LHCN-M2 (cell line): ENCODE measurements at regions not wholly inside any gene's neighbourhood (a gene's known extent, or its start where the extent isn't known, plus 50 kb on each side); places are given as distances from the start of the nearest gene placed in this dataset.
"Not testable (repeated sequence)": the region's sequence is repeated elsewhere in the genome, so short reads cannot be mapped to it uniquely, and the experiment has no call there.

Source experiments
- DNase-seq: peaks from one replicate; pipeline ENCODE4 v3.0.0-alpha.2; 2012; ENCODE audit warnings: low read depth

DNA sequence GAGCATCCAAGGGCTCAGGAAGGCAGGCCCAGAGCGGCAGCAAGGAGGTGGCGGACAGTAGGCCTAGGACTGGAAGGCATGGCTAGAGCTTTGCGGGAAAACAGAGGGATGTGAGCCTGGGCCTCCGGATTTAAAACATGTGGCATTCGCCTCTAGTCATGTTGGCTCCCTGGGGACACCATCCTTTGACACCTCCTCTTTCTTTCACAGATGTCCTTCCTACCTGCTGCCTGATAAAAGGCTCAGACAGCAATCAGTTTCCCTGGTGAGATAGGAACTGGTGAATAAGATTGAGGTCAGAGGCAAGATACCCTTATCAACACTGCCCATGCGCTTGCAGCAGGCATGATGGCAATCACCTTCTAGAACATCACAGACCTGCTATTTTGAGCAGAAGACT is 277.6 kb downstream of the SIPA1L2 start:
- no peak for DNase-seq

DNA sequence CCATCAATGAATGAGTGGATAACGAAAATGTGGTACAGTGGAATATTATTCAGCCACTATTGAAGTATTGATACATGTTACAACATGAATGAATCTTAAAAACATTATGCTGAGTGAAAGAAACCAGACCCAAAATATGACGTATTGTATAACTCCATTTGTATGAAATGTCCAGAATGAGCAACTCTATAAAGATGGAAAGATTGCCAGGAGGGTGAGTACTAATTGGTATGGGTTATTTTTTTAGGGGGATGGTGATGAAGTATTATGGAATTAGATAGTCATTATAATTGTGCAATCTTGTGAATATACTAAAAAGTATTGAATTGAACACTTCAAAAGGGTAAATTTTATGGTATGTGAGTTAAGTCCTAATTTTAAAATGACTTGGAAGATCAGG is 278.6 kb downstream of the SIPA1L2 start:
- no peak for DNase-seq

DNA sequence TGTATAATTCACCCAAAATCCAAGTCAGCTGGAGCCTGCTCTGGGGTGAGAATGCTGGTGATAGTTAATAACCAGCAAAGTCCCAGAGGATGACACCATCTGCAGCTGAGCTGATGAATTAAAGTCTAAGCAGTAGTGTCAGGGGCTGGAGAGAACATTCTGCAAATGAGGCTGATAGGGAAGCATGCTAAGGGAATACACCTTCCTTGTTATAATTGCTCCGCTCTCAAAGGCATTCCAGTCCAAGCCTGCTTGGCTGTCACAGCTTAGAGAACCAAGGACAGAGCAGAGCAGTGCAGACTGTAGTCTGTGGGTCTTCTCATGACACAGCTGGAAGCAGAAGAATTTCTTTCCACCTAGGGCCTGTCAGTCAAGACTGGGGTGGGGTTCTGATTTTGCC is 283.1 kb downstream of the SIPA1L2 start:
- no peak for DNase-seq

DNA sequence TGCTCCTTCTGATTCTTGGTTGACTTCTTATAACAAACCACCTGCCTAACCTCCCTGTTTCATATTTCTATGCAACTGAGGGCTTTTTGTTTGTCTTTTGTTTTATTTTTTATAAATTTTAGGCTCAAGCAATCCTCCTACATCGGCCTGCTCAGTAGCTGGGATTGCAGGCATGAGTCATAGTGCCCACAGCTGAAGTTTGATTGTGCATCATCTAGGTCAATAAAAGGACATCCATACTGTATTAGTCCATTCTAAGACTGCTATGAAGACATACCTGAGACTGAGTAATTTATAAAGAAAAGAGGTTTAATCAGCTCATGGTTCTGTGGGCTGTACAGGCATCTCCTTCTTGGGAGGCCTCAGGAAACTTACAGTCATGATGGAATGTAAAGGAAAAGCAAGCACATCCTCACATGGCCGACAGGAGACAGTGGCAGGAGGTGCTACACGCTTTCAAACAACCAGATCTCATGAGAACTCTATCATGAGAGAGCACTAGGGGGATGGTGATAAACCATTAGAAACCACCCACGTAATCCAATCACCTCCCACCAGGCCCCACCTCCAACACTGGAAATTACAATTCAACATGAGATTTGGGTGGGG is 285.0 kb downstream of the SIPA1L2 start:
- peak; percentile 44 for DNase-seq

DNA sequence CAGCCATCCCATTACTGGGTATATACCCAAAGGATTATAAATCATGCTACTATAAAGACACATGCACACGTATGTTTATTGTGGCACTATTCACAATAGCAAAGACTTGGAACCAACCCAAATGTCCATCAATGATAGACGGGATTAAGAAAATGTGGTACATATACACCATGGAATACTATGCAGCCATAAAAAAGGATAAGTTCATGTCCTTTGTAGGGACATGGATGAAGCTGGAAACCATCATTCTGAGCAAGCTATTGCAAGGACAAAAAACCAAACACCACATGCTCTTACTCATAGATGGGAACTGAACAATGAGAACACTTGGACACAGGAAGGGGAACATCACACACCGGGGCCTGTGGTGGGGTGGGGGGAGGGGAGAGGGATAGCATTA is 285.7 kb downstream of the SIPA1L2 start:
- not testable (repeated sequence) for DNase-seq

DNA sequence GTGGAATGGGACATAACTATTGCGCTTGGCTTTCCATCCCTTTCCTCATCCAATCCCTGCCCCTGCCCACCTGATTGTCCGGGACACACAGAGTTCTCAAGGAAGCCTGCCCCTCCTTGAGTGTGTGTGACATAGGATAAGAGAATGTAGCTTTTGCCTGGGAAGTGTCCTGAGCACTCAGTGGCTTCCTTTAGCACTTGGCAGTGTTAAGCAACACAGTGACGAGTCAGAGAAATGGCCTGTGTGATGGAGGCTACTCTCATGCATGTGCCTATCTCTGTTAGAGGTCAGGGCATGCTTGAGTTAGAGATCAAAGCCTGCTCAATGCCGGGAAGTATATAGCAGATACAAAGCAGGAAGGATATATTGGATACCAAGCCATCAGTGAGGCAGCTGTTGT is 289.5 kb downstream of the SIPA1L2 start:
- peak; percentile 17 for DNase-seq

DNA sequence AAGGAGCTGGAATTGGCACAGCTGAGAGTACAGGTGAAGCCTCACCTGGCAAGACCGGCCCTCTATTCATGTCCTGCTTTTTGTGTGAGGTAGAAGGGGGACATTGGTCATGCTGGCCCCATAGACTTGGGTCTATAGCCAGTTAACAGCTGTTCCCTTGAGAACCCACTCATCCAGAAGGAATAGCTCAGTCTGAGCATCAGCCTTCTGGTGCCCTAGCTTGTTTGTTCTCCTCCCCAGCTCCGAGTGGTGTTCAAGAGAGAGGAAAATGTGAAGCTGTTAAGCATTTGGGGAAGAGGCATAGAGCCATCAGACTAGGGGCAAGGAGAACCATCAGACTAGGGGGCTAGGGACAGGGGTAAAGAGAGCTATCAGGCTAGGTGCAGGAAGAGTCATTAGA is 290.9 kb downstream of the SIPA1L2 start:
- no peak for DNase-seq

DNA sequence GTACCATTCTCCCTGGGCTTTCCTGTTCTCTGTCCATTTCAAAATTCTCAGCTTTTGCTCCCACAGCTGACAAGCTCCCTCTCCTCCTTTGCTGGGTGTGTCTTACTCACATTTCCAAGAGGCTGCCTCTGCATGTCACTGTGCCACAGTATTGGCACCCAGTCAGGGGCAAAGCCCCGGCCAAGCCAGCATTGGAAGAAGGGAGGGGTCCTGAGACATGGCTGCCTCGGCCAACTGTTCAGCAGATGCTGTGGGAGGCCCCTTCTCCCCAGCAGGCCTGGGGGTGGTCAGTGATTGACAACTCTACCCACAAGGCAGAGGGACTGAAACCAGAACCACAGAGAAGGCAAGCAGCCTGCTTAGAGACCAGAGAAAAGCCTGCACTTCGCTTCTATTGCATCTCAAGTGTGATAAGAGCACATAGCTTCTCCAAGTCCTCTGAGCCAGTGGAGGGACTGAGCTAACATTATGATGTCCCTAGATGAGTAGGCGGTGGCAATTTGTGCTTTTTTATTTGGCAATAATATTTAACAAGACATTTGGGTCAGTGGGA is 294.1 kb downstream of the SIPA1L2 start:
- no peak for DNase-seq

DNA sequence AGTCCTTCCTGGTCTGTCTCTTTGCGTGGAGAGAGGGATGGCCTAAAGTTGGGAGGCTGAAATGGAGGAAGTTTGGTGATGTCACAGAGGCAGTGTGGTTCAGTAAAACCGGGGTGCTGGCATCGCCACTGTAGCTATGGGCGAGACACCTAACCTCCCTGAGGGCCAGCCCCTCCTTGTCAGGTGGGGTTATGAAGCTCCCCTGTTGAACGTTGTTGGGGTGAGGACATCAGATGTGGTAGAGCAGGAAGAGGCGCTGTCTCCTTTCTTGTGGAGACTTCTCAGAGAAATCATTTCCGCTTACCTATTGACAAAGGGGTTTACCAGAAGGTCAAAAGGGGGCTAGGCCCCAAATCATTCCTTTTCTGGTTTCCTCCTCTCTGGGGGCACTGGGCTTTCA is 294.7 kb downstream of the SIPA1L2 start:
- DNase-seq: no peak

DNA sequence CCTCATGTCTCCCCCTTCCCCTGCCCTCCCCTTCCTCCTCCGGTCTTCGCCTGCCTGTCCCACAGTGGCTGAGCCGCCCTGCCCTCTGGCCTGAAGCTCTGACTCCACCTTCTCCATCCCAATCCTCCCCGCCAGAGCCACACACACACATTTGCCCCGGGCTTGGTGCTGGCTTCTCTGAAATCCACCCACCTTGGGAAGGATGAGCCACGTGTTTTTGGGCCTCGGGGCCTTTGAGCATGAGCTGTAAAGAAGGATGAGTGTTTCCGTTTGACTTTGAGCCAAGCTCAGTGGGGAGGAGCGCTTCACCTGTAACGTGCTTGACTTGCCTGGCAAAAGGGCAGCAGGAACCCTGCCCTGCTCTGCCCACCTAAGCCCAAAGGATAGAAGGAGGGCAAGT is 295.1 kb downstream of the SIPA1L2 start:
- no peak for DNase-seq

DNA sequence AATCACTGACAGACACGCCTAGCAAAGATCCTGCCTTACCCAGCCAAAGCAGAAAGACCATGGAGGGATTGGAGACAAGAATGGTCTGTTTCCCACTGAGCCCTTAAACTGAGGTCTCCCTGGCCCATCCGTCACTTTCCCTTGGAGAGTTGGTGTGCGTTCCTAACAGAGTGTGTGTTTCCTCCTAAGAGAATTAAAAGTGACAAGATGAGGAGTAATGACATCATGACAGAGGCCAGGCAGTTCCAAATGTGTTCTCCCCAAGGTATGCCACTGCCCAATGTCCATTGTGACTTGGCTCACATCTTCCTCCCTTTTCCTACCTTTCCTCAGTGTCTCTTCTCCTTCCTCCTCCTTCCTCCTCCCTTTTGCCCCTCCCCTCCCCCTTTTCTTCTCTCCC is 295.7 kb downstream of the SIPA1L2 start:
- DNase-seq: no peak

DNA sequence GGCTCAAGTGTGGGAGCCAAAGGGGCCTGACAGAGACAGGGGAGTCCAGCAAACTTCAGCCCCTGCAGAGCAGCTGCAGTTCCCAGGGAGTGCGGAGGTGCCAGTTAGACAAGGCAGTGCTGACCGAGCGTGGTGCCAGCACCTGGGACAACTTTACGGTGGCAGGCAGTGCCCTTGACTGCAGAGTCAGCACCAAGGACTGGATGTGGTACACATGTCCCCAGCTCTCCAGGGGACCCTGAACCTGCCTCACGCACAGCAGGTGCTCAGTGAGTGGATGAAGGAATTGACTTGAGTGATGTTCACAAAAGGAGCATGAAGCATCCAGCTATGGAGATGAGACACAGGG is 296.5 kb downstream of the SIPA1L2 start:
- DNase-seq: no peak

DNA sequence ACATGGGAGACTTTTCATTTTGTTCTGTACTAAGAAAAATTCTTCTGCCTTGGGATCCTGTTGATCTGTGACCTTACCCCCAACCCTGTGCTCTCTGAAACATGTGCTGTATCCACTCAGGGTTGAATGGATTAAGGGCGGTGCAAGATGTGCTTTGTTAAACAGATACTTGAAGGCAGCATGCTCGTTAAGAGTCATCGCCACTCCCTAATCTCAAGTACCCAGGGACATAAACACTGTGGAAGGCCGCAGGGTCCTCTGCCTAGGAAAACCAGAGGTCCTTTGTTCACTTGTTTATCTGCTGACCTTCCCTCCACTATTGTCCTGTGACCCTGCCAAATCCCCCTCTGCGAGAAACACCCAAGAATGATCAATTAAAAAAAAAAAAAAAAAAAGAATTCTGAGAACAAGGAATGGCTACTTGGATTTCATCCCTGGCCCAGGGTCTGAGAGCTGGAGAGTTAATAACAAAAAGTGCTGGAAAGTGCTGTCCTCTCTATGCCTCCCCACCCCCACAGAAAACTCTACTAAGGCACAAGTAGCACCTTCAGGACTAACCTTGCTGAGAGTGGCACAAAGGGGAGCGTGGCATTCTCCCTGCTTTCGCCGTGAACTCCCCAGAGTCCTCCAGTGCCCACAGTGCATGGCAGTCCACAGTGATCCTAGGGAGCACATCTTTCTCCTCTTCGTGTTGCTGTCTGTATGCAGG is 297.1 kb downstream of the SIPA1L2 start:
- DNase-seq: not testable (repeated sequence)

DNA sequence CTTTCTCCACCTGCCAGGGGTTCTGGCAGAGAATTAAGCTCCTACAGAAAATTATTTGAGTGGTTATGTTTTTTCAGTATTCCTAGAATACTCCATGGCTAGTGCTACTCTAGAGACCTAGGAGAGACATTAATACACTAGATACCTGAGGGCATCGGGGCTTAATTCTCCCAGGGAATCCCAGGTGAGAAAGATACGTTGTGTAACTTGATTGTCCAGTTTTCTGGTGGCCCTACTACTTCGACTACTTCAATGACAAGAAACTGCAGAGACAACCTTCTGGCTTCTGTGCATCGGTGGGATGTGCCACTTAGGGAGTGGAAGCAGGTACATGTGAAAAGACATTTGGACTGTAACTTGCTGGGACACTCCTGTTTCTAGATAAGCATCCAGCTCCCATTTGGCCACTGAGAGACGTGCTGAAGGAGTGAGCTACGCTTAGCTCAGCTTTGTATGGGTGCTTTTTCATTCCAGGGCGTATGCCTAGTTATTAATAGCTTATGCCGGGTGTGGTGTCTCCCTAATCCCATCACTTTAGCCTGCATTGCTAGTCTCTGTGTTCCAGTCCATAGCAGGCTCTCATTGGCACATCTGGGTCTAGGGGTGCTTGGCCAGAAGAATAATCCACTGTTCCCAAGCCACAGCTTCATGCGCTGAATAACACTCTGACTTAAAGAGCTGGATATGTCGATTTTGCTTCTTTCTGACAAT is 300.7 kb downstream of the SIPA1L2 start:
- DNase-seq: no peak

DNA sequence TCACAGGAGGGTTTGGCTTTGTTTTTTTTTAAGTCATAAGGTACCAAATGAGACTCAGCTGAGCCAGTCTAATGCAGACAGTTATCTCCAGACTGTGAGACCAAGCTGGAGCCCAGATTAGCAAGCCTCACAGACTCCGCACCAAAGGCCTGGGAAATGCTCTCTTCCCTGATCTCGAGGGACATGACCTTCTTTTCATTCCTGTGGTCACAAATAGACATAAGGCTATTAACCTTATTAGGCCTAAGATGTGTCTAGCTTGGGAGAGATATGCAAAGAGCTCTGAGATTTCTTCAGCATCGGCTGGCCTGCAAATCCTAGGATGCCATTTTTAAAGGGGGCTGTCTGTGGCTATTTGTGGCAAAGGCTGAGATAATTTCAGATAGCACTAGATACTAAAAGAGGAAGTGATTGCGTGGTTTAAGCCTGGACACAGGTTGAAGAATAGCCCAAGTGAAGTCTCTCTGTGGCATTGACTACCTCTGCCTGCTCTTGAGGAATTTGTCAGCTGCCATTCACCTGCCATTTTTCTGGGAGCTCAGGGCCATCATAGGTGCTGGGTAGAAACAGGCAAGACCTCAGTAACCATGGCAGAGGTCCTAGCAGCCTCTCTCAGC is 301.3 kb downstream of the SIPA1L2 start:
- peak; percentile 7 for DNase-seq

DNA sequence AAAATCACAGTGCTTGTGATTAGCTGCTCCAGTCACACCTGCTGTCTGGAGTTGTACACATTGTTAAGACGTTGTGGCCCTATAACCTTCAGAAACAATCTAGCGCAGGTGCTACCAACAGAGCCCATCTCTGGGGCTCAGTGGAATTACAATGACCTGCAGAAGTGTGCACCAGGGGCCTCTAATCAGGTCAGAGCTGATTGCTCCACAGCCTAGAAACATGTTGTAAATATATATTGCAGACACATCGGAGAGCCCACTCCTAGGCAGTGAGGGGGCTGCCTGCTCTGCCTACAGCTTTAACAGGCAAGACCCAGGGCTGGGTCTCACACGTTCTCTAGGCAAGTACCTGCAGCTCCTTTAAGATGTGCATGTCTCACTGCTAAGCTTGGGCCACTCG is 302.0 kb downstream of the SIPA1L2 start:
- DNase-seq: no peak

DNA sequence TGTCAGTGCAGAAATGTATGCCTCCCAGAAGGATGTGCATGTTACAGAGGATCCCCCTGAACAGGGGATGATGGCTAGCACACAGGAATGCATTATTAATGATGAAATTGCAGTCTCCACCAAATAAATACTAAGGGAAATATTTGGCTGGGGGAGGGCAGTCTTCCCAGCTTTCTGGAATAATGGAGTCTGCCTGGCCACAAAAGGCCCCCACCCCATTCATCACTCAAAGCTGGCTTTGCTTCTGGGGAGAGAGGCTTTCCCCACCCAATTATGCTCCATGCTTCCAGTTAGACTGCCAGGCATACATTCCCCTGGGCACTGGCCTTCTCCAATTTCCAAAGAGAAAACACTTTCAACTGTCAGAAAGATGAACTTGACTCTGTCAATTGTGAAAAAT is 302.7 kb downstream of the SIPA1L2 start:
- DNase-seq: no peak

DNA sequence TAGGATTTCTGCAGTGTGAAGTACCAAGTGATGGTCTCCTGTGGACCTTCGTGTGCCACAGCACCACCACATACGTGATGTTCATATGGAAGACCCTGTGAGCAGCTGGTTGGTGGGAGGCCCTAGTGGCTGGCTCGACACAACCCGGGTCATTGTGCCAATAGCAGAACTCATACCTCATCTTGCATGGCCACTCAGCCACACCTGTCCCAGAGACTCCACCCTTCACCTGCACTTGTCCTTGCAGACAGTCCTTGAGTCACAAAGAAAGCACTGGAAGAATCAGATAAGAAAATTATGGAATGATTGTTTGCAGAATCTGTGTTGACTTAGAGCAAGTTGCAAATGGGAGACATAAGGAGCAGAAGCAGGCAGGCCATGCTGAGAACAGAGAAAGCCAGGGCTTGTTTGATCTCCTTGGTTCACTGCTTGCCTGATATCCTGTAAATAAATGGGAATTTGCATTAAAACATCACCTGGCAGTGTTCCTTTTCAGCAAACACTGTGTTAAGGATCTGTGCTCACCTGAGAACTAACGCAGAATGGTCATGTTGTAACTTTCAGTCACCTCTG is 307.7 kb downstream of the SIPA1L2 start:
- DNase-seq: no peak

DNA sequence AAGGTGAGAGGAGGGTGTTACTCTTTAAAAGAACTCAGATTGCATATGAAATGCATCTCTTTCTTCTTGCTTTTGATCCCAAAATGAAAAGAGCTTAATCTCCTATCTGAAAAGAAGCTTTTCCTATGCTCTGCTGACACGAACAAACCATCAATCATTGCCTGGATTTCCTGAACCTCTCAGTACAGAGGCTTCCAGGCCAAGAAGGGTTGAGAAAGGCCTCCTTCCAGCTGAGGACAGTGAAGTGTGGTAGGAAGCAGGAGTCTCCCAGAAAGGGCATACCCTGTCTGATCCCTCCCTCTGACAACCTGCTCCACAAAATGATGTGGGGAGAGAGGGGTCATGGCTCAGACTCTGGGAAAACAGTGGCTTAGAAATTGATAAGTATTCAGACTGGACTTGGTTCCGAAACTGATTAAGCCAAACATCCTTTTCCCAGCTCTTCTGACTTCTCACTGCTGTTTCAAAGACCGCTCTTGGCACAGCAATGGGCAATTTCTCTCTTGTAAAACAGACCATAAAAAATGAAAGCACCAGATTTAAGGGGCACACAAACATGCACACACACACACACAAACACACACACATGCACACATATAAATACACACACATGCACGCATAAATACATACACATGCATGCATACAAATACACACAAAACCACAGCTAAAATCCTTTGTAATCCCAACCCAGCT is 310.3 kb downstream of the SIPA1L2 start:
- DNase-seq: no peak

DNA sequence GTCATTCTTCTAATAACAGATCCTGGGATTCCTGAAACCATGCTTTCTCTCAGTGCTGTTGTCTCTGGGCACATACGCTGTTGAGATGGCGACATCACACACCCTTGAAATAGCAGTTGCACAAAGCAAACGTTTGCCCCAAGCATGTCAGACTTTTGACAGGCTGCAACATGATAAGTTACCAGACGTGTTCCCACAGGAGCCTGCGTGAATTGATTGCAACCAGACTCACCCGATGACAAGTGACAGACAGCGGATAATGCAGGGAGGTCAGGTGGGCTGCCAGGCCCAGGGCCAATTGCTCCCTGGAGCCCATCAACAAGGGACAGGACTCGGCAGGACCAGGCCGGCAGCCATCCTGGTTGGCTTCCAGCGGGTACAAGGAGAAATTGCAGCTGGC is 310.9 kb downstream of the SIPA1L2 start:
- no peak for DNase-seq

DNA sequence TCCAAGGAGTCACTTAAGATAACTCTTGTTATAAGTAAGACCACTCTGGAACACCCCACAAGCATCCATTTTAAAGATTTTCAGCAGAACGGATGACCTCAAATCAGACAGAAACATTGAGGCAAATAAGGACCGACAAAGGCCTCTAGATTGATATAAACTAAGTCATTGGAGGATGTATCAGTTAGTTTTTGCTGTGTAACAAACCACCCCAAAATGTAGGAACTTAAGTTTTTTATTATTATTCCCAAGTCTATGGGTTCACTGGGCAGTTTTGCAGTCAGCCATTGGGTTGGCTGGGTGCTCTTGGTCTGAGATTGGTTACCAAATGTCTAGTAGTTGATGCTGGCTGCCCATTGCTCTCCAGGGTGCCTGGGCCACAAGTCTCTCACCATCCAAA is 311.8 kb downstream of the SIPA1L2 start:
- no peak for DNase-seq
